Esophagus squamous epithelium (tissue), 5 donors: ENCODE measurements at regions not wholly inside any gene's neighbourhood (a gene's known extent, or its start where the extent isn't known, plus 50 kb on each side); places are given as distances from the start of the nearest gene placed in this dataset.

Experiments
- DNase-seq: peaks from one replicate; lab custom pipeline; 2025; lab: John Stamatoyannopoulos, UW
- H3K27ac ChIP-seq, 4 donors: fragments of 200-600 bp; sonication (generic); one replicate each; pipeline ENCODE4 v1.5.1; 2016 to 2019; ENCODE audit warnings: mild to moderate bottlenecking in 1 of 4
- H3K27me3 ChIP-seq, 4 donors: fragments of 200-600 bp; sonication (generic); 1 replicate in 3 of 4; 2 replicates in 1 of 4; pipeline versions ENCODE4 v1.5.1 to v1.6.0; 2017 to 2021; ENCODE audit warnings: antibody characterized with exemption in 1 of 4
- H3K36me3 ChIP-seq, 3 donors: fragments of 200-600 bp; sonication (generic); one replicate each; pipeline ENCODE4 v1.5.1; 2016 to 2019
- H3K4me1 ChIP-seq, 3 donors: fragments of 200-600 bp; sonication (generic); one replicate each; pipeline ENCODE4 v1.5.1; 2017 to 2019
- H3K4me3 ChIP-seq, 4 donors: fragments of 200-600 bp; sonication (generic); 1 replicate in 3 of 4; 2 replicates in 1 of 4; pipeline ENCODE4 v1.5.1; 2016 to 2019; ENCODE audit warnings: mild to moderate bottlenecking in 2 of 4, moderate library complexity in 1 of 4
- H3K9me3 ChIP-seq, 3 donors: fragments of 200-600 bp; sonication (generic); one replicate each; pipeline ENCODE4 v1.5.1; 2016 to 2019
- POLR2A ChIP-seq, 4 donors: fragments of 450-650 bp; IDR thresholded peaks; one replicate each; pipeline ENCODE4 v1.6.1; 2017; ENCODE audit warnings: antibody characterized with exemption in 4 of 4, mild to moderate bottlenecking in 4 of 4, moderate library complexity in 3 of 4
- WGBS, 2 donors: methylation state at CpG; one replicate each; pipeline ENCODE4 v1.1.5; 2018; 5-methylcytosine and 5-hydroxymethylcytosine counted together
- intact Hi-C: fragments of 100-400 bp; cut with DNase I; formaldehyde crosslinking; loops from one replicate; pipeline ENCODE4 v1.15.0; 2022
- TF ChIP-seq, protein P1 (sequence below), 6 experiments: fragments of 450-650 bp in 4 of 6; fragments of 200-600 bp in 2 of 6; sonication (generic) in 2 of 6; IDR thresholded peaks; one replicate each; pipeline ENCODE4 v1.5.1; 2016 to 2019; ENCODE audit warnings: antibody characterized with exemption in 6 of 6, mild to moderate bottlenecking in 4 of 6, moderate library complexity in 4 of 6
- donor health status: DM: yes; HTN: yes; CAD: no.

GRCh38 chr13:69050696-69051095 lies 1056.9 kb upstream of the ATXN8OS start:
- H3K27me3 ChIP-seq = no peaks in the 10 kb centered on the region
- no peak overlapping the region for H3K27ac ChIP-seq
- H3K4me1 ChIP-seq = no peaks in the 10 kb centered on the region
- peaks cover 0 to 4% (median 0%) of the 10 kb centered on the region in 3 donors for H3K9me3 ChIP-seq
- DNase-seq = no peak
- TF ChIP-seq, protein P1, sequence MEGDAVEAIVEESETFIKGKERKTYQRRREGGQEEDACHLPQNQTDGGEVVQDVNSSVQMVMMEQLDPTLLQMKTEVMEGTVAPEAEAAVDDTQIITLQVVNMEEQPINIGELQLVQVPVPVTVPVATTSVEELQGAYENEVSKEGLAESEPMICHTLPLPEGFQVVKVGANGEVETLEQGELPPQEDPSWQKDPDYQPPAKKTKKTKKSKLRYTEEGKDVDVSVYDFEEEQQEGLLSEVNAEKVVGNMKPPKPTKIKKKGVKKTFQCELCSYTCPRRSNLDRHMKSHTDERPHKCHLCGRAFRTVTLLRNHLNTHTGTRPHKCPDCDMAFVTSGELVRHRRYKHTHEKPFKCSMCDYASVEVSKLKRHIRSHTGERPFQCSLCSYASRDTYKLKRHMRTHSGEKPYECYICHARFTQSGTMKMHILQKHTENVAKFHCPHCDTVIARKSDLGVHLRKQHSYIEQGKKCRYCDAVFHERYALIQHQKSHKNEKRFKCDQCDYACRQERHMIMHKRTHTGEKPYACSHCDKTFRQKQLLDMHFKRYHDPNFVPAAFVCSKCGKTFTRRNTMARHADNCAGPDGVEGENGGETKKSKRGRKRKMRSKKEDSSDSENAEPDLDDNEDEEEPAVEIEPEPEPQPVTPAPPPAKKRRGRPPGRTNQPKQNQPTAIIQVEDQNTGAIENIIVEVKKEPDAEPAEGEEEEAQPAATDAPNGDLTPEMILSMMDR (IDR thresholded peaks at IDR 0.05) = no peak
- no peak for TF ChIP-seq POLR2A (IDR thresholded peaks at IDR 0.05)
- 43 to 67% methylated on average over 1 of the region's 1 CpG for WGBS, 2 donors
- no peaks in the 10 kb centered on the region for H3K36me3 ChIP-seq
- intact Hi-C loops = no loop called here
- no peak overlapping the region for H3K4me3 ChIP-seq

- Histone ChIP-seq H3K9me3 (peaks cover 0 to 4% (median 1%) of the 10 kb centered on the region in 3 donors), H3K27me3 (no peaks in the 10 kb centered on the region)
These were observed 1063.0 kb upstream of the ATXN8OS start for GRCh38 chr13:69044629-69045028.

GRCh38 chr13:69040898-69041297 lies 1066.7 kb upstream of the ATXN8OS start:
- Histone ChIP-seq H3K4me3 (no peak overlapping the region), H3K9me3 (peaks cover 0 to 11% (median 0%) of the 10 kb centered on the region in 3 donors), H3K27me3 (no peaks in the 10 kb centered on the region), H3K27ac (no peak overlapping the region), H3K36me3 (no peaks in the 10 kb centered on the region), H3K4me1 (no peaks in the 10 kb centered on the region)
- TF ChIP-seq POLR2A (IDR thresholded peaks at IDR 0.05) = no peak
- TF ChIP-seq, protein P1 (IDR thresholded peaks at IDR 0.05) = no peak
- no peak for DNase-seq
- 72 to 75% methylated on average over 2 of the region's 2 CpGs for WGBS, 2 donors
- intact Hi-C loops = no loop called here

More at GRCh38 chr13:69044629-69045028, 1063.0 kb upstream of the ATXN8OS start:
- no peak overlapping the region for H3K27ac ChIP-seq
- intact Hi-C loops = no loop called here
- no peak for TF ChIP-seq POLR2A (IDR thresholded peaks at IDR 0.05)
- TF ChIP-seq, protein P1 (IDR thresholded peaks at IDR 0.05) = no peak
- 82 to 88% methylated on average over 6 to 9 of the region's 9 CpGs for WGBS, 2 donors
- no peak overlapping the region for H3K4me3 ChIP-seq
- DNase-seq = no peak
- H3K4me1 ChIP-seq = no peaks in the 10 kb centered on the region
- H3K36me3 ChIP-seq = no peaks in the 10 kb centered on the region

GRCh38 chr13:69035771-69036170 lies 1071.9 kb upstream of the ATXN8OS start:
- H3K27me3 ChIP-seq = no peaks in the 10 kb centered on the region
- no peak overlapping the region for H3K27ac ChIP-seq
- no peak overlapping the region for H3K4me3 ChIP-seq
- H3K9me3 ChIP-seq = peaks cover 0 to 7% (median 0%) of the 10 kb centered on the region in 3 donors
- intact Hi-C loops = no loop called here
- no peak for DNase-seq
- TF ChIP-seq, protein P1 (IDR thresholded peaks at IDR 0.05) = no peak
- TF ChIP-seq POLR2A (IDR thresholded peaks at IDR 0.05) = no peak
- H3K4me1 ChIP-seq = no peaks in the 10 kb centered on the region
- WGBS, 2 donors = 83 to 88% methylated on average over 3 of the region's 3 CpGs
- no peaks in the 10 kb centered on the region for H3K36me3 ChIP-seq

- Histone ChIP-seq H3K9me3 (no peaks in the 10 kb centered on the region), H3K4me3 (no peak overlapping the region), H3K27ac (no peak overlapping the region), H3K27me3 (no peaks in the 10 kb centered on the region), H3K4me1 (no peaks in the 10 kb centered on the region), H3K36me3 (no peaks in the 10 kb centered on the region)
- no peak for DNase-seq
- intact Hi-C loops = no loop called here
- TF ChIP-seq, protein P1 (IDR thresholded peaks at IDR 0.05) = no peak
- TF ChIP-seq POLR2A (IDR thresholded peaks at IDR 0.05) = no peak
These were observed 1078.7 kb upstream of the ATXN8OS start for GRCh38 chr13:69028936-69029335.
